ENCODE measurements at regions not wholly inside any gene's neighbourhood (a gene's known extent, or its start where the extent isn't known, plus 50 kb on each side); places are given as distances from the start of the nearest gene placed in this dataset.

DNA sequence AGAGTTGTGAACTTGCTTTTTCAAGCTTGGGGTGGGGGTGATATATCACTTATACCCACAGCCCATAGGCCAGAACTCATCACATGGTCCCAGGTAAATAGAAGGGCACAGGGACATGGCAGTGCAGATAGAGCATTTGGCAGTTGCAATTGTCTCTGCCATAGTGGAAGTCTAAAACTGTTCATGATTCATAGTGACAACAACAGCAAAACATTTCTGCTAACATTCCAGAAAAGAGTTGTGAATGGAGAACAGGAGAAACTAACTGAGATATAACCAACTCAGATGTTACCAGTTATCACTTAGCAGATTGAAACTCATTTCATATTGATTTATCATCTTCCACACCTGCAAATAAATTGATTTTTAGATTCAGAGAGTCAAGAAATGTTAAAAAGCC is 278.6 kb upstream of the KYNU start:
- DNase-seq, result no peak
- ChIA-PET CTCF (no interaction called here), POLR2A (no interaction called here)
- BruUV-seq (replicated peaks), result no TSS peak
- Mint-ChIP-seq H3K36me3 (ENCODE audit: insufficient read depth, unreplicated experiment) (no peaks in the 10 kb centered on the region), H3K4me1 (ENCODE audit: low read depth, unreplicated experiment) (no peaks in the 10 kb centered on the region), H3K27me3 (ENCODE audit: insufficient read depth, unreplicated experiment) (no peaks in the 10 kb centered on the region), H3K4me3 (ENCODE audit: unreplicated experiment) (no peak overlapping the region), H3K27ac (ENCODE audit: unreplicated experiment) (no peak overlapping the region), H3K9me3 (ENCODE audit: unreplicated experiment) (no peaks in the 10 kb centered on the region)
- no peaks in the 10 kb centered on the region for H3K4me1 ChIP-seq
- intact Hi-C loops (cut with micrococcal nuclease; ENCODE audit: unreplicated experiment), result no loop called here
- H3K27me3 ChIP-seq (replicated peaks; ENCODE audit: control insufficient read depth, insufficient read depth, low read length), result no peaks in the 10 kb centered on the region
- H3K4me3 ChIP-seq (ENCODE audit: low read depth, low read length), result no peak overlapping the region
- H3K9me3 ChIP-seq, result no peaks in the 10 kb centered on the region
- no peaks in the 10 kb centered on the region for H3K36me3 ChIP-seq (ENCODE audit: control insufficient read depth, insufficient read depth, low read length)
- TF ChIP-seq, protein P1, sequence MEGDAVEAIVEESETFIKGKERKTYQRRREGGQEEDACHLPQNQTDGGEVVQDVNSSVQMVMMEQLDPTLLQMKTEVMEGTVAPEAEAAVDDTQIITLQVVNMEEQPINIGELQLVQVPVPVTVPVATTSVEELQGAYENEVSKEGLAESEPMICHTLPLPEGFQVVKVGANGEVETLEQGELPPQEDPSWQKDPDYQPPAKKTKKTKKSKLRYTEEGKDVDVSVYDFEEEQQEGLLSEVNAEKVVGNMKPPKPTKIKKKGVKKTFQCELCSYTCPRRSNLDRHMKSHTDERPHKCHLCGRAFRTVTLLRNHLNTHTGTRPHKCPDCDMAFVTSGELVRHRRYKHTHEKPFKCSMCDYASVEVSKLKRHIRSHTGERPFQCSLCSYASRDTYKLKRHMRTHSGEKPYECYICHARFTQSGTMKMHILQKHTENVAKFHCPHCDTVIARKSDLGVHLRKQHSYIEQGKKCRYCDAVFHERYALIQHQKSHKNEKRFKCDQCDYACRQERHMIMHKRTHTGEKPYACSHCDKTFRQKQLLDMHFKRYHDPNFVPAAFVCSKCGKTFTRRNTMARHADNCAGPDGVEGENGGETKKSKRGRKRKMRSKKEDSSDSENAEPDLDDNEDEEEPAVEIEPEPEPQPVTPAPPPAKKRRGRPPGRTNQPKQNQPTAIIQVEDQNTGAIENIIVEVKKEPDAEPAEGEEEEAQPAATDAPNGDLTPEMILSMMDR (IDR thresholded peaks at IDR 0.05; ENCODE audit: insufficient read depth in 1 of 2, low read depth in 1 of 2, low read length in 1 of 2, severe bottlenecking in 1 of 2, unreplicated experiment in 1 of 2), result no peak

DNA sequence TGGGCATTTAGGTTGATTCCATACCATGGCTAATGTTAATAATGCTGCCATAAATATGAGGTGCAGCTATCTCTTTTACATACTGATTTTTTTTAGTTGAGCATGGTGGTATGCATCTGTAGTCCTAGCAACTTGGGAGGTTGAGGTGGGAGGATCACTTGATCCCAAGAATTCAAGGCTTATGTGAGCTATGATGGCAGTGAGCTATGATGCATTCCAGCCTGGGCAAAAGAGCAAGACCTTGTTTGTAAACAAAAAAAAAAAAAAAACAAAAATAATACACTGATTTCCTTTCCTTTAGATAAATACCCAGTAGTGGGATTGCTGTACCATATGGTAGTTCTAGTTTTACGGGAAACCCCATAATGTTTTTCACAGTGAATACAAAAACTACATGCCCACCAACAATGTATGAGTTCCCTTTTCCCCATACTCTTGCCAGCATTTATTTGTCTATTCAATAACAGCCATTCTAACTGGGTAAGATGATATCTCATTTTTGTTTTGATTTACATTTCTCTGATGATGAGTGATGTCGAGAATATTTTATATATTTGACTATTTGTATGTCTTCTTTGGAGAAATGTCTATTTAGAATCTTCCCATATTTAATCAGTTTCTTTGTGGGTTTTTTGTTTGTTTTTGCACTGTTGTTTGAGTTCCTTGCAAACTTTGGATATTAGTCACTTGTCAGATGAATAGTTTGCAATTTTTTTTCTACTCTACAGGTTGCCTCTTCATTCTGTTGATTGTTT is 281.0 kb upstream of the KYNU start:
- Mint-ChIP-seq H3K27me3 (ENCODE audit: insufficient read depth, unreplicated experiment) (no peaks in the 10 kb centered on the region), H3K4me3 (ENCODE audit: unreplicated experiment) (no peak overlapping the region), H3K27ac (ENCODE audit: unreplicated experiment) (no peak overlapping the region), H3K9me3 (ENCODE audit: unreplicated experiment) (no peaks in the 10 kb centered on the region), H3K4me1 (ENCODE audit: low read depth, unreplicated experiment) (no peaks in the 10 kb centered on the region), H3K36me3 (ENCODE audit: insufficient read depth, unreplicated experiment) (no peaks in the 10 kb centered on the region)
- POLR2A ChIA-PET, result no interaction called here
- BruUV-seq (replicated peaks), result no TSS peak
- H3K9me3 ChIP-seq, result no peaks in the 10 kb centered on the region
- CTCF ChIA-PET, result no interaction called here
- intact Hi-C loops (cut with micrococcal nuclease; ENCODE audit: unreplicated experiment), result no loop called here
- TF ChIP-seq, protein P1 (IDR thresholded peaks at IDR 0.05; ENCODE audit: insufficient read depth in 1 of 2, low read depth in 1 of 2, low read length in 1 of 2, severe bottlenecking in 1 of 2, unreplicated experiment in 1 of 2), result no peak
- H3K27me3 ChIP-seq (replicated peaks; ENCODE audit: control insufficient read depth, insufficient read depth, low read length), result no peaks in the 10 kb centered on the region
- H3K36me3 ChIP-seq (ENCODE audit: control insufficient read depth, insufficient read depth, low read length), result no peaks in the 10 kb centered on the region
- H3K4me1 ChIP-seq, result no peaks in the 10 kb centered on the region
- no peak for DNase-seq
- H3K4me3 ChIP-seq (ENCODE audit: low read depth, low read length), result no peak overlapping the region

DNA sequence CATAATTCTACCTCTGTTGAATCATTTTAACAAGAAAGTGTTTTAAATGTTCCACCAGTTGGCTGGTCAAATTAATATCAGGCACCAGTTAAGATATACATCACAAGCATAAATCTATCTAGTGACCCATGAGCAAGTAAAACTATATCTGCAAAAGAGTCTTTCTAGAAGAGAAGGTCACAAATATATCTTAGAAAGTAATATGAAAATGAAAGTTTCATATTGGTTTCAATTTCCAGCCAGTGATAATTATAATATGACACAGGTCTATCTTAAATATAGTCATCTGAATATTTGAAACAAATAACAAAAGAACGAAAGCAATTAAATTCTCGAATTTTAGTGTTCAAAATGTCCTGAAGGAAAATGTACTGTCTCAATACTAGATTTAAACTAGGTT is 282.5 kb upstream of the KYNU start:
- POLR2A ChIA-PET, result no interaction called here
- H3K27ac Mint-ChIP-seq (ENCODE audit: unreplicated experiment), result no peak overlapping the region
- no peaks in the 10 kb centered on the region for H3K27me3 ChIP-seq (replicated peaks; ENCODE audit: control insufficient read depth, insufficient read depth, low read length)
- H3K4me1 Mint-ChIP-seq (ENCODE audit: low read depth, unreplicated experiment), result no peaks in the 10 kb centered on the region
- intact Hi-C loops (cut with micrococcal nuclease; ENCODE audit: unreplicated experiment), result no loop called here
- no peaks in the 10 kb centered on the region for H3K27me3 Mint-ChIP-seq (ENCODE audit: insufficient read depth, unreplicated experiment)
- no peak overlapping the region for H3K4me3 Mint-ChIP-seq (ENCODE audit: unreplicated experiment)
- no peaks in the 10 kb centered on the region for H3K4me1 ChIP-seq
- CTCF ChIA-PET, result no interaction called here
- H3K9me3 Mint-ChIP-seq (ENCODE audit: unreplicated experiment), result no peaks in the 10 kb centered on the region
- no peaks in the 10 kb centered on the region for H3K9me3 ChIP-seq
- no TSS peak for BruUV-seq (replicated peaks)
- DNase-seq, result no peak
- TF ChIP-seq, protein P1 (IDR thresholded peaks at IDR 0.05; ENCODE audit: insufficient read depth in 1 of 2, low read depth in 1 of 2, low read length in 1 of 2, severe bottlenecking in 1 of 2, unreplicated experiment in 1 of 2), result no peak
- H3K4me3 ChIP-seq (ENCODE audit: low read depth, low read length), result no peak overlapping the region
- no peaks in the 10 kb centered on the region for H3K36me3 Mint-ChIP-seq (ENCODE audit: insufficient read depth, unreplicated experiment)
- no peaks in the 10 kb centered on the region for H3K36me3 ChIP-seq (ENCODE audit: control insufficient read depth, insufficient read depth, low read length)

Data from Caco-2 (cell line).